ENCODE measurements at regions not wholly inside any gene's neighbourhood (a gene's known extent, or its start where the extent isn't known, plus 50 kb on each side); places are given as distances from the start of the nearest gene placed in this dataset.

- TF ChIP-seq CTCF (IDR thresholded peaks at IDR 0.05) (no peak), POLR2A (IDR thresholded peaks at IDR 0.05) (no peak)
These were observed 179.4 kb upstream of the OLIG3 start for GRCh38 chr6:137673603-137674002.

Measured in right lobe of liver (tissue), 4 donors.